ENCODE measurements at regions not wholly inside any gene's neighbourhood (a gene's known extent, or its start where the extent isn't known, plus 50 kb on each side); places are given as distances from the start of the nearest gene placed in this dataset.

DNA sequence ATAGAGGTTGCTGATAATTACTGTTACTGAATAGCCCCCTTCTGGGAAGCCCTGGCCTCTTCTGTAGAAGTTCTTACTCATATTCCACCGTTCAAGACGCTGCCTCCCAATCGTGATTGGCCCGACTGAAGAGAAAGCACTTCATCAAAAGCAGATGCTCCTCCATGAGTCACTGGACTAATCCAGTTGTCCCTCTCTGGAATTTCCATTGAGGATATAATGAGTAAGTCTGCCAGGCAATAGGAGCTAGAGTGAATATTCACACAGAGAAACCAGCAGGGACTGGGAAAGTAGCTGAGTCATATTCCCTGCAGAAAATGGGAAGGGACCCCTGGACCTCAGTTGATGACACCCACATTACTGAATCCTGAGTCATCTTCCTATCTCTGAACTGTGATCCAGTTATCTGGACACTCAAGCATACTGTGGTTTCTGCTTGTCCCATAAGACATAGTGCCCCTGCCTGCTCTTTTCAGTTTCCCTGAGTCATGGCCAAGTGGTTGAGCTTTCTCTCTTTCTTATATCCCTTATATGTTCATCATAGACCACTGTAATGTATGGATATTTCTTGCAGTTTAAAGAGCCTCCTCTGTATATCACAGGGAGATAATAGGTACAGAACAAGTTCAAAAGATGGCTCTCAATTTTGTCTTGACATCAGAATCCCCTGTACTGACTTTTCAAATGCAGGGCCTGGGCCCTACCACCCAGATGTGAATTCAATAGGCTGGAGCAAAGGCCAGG is 151.2 kb upstream of the CDIN1 start (continued):
- TF ChIP-seq, protein P1, sequence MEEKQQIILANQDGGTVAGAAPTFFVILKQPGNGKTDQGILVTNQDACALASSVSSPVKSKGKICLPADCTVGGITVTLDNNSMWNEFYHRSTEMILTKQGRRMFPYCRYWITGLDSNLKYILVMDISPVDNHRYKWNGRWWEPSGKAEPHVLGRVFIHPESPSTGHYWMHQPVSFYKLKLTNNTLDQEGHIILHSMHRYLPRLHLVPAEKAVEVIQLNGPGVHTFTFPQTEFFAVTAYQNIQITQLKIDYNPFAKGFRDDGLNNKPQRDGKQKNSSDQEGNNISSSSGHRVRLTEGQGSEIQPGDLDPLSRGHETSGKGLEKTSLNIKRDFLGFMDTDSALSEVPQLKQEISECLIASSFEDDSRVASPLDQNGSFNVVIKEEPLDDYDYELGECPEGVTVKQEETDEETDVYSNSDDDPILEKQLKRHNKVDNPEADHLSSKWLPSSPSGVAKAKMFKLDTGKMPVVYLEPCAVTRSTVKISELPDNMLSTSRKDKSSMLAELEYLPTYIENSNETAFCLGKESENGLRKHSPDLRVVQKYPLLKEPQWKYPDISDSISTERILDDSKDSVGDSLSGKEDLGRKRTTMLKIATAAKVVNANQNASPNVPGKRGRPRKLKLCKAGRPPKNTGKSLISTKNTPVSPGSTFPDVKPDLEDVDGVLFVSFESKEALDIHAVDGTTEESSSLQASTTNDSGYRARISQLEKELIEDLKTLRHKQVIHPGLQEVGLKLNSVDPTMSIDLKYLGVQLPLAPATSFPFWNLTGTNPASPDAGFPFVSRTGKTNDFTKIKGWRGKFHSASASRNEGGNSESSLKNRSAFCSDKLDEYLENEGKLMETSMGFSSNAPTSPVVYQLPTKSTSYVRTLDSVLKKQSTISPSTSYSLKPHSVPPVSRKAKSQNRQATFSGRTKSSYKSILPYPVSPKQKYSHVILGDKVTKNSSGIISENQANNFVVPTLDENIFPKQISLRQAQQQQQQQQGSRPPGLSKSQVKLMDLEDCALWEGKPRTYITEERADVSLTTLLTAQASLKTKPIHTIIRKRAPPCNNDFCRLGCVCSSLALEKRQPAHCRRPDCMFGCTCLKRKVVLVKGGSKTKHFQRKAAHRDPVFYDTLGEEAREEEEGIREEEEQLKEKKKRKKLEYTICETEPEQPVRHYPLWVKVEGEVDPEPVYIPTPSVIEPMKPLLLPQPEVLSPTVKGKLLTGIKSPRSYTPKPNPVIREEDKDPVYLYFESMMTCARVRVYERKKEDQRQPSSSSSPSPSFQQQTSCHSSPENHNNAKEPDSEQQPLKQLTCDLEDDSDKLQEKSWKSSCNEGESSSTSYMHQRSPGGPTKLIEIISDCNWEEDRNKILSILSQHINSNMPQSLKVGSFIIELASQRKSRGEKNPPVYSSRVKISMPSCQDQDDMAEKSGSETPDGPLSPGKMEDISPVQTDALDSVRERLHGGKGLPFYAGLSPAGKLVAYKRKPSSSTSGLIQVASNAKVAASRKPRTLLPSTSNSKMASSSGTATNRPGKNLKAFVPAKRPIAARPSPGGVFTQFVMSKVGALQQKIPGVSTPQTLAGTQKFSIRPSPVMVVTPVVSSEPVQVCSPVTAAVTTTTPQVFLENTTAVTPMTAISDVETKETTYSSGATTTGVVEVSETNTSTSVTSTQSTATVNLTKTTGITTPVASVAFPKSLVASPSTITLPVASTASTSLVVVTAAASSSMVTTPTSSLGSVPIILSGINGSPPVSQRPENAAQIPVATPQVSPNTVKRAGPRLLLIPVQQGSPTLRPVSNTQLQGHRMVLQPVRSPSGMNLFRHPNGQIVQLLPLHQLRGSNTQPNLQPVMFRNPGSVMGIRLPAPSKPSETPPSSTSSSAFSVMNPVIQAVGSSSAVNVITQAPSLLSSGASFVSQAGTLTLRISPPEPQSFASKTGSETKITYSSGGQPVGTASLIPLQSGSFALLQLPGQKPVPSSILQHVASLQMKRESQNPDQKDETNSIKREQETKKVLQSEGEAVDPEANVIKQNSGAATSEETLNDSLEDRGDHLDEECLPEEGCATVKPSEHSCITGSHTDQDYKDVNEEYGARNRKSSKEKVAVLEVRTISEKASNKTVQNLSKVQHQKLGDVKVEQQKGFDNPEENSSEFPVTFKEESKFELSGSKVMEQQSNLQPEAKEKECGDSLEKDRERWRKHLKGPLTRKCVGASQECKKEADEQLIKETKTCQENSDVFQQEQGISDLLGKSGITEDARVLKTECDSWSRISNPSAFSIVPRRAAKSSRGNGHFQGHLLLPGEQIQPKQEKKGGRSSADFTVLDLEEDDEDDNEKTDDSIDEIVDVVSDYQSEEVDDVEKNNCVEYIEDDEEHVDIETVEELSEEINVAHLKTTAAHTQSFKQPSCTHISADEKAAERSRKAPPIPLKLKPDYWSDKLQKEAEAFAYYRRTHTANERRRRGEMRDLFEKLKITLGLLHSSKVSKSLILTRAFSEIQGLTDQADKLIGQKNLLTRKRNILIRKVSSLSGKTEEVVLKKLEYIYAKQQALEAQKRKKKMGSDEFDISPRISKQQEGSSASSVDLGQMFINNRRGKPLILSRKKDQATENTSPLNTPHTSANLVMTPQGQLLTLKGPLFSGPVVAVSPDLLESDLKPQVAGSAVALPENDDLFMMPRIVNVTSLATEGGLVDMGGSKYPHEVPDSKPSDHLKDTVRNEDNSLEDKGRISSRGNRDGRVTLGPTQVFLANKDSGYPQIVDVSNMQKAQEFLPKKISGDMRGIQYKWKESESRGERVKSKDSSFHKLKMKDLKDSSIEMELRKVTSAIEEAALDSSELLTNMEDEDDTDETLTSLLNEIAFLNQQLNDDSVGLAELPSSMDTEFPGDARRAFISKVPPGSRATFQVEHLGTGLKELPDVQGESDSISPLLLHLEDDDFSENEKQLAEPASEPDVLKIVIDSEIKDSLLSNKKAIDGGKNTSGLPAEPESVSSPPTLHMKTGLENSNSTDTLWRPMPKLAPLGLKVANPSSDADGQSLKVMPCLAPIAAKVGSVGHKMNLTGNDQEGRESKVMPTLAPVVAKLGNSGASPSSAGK (IDR thresholded peaks at IDR 0.05) = no peak
- no peak for TF ChIP-seq HEY1 (CRISPR knock-in tag; IDR thresholded peaks at IDR 0.05; ENCODE audit: borderline replicate concordance)
- TF ChIP-seq FOS (IDR thresholded peaks at IDR 0.05; ENCODE audit: extremely low read depth, insufficient read length) = peak; percentile 74
- TF ChIP-seq FOXM1 (IDR thresholded peaks at IDR 0.05; ENCODE audit: low read depth) = peak; percentile 66
- no peak for TF ChIP-seq FOXM1 (CRISPR knock-in tag; IDR thresholded peaks at IDR 0.05; ENCODE audit: low read depth)
- peak; percentile 83 for TF ChIP-seq ZNF766 (CRISPR knock-in tag; conservative IDR thresholded peaks at IDR 0.05)
- TF ChIP-seq, protein P2, sequence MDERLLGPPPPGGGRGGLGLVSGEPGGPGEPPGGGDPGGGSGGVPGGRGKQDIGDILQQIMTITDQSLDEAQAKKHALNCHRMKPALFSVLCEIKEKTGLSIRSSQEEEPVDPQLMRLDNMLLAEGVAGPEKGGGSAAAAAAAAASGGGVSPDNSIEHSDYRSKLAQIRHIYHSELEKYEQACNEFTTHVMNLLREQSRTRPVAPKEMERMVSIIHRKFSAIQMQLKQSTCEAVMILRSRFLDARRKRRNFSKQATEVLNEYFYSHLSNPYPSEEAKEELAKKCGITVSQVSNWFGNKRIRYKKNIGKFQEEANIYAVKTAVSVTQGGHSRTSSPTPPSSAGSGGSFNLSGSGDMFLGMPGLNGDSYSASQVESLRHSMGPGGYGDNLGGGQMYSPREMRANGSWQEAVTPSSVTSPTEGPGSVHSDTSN (CRISPR knock-in tag; IDR thresholded peaks at IDR 0.05; ENCODE audit: low read depth) = no peak
- TF ChIP-seq, protein P2 (tag; conservative IDR thresholded peaks at IDR 0.05; ENCODE audit: low read depth) = peak; percentile 79
- no peak for TF ChIP-seq RBM14 (IDR thresholded peaks at IDR 0.05; ENCODE audit: borderline replicate concordance, insufficient read depth, low read depth, low read length)
- no peak for TF ChIP-seq SUPT5H (IDR thresholded peaks at IDR 0.05)
- no peak for TF ChIP-seq E2F3 (CRISPR knock-in tag; IDR thresholded peaks at IDR 0.05)
- TF ChIP-seq, protein P3, sequence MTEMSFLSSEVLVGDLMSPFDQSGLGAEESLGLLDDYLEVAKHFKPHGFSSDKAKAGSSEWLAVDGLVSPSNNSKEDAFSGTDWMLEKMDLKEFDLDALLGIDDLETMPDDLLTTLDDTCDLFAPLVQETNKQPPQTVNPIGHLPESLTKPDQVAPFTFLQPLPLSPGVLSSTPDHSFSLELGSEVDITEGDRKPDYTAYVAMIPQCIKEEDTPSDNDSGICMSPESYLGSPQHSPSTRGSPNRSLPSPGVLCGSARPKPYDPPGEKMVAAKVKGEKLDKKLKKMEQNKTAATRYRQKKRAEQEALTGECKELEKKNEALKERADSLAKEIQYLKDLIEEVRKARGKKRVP (CRISPR knock-in tag; IDR thresholded peaks at IDR 0.05) = 0 out of 2 replicates have a peak, but pooled peaks have one; percentile 34
